ENCODE measurements at regions not wholly inside any gene's neighbourhood (a gene's known extent, or its start where the extent isn't known, plus 50 kb on each side); places are given as distances from the start of the nearest gene placed in this dataset.

- H3K27ac ChIP-seq (ENCODE audit: extremely low read depth, low read depth, low read length): no peak overlapping the region
- CTCF ChIA-PET: interaction anchor here (1.3 kb wide), 1 partner anchor 11 kb away, joined by 5 read pairs; no protein-coding TSS in a partner anchor
- POLR2A ChIA-PET: no interaction called here
These were observed 252.1 kb downstream of the OPA1 start for GRCh38 chr3:193845144-193845543.

GRCh38 chr3:193846569-193846968, 253.6 kb downstream of the OPA1 start:
- CTCF ChIA-PET: no interaction called here
- TF ChIP-seq KLF10 (tag by site-specific recombination; IDR thresholded peaks at IDR 0.05): no peak
- no peak for TF ChIP-seq ZNF341 (tag by site-specific recombination; IDR thresholded peaks at IDR 0.05; ENCODE audit: low read depth)
- no peak for TF ChIP-seq ZNF292 (tag by site-specific recombination; IDR thresholded peaks at IDR 0.05; ENCODE audit: borderline replicate concordance, low read depth)
- TF ChIP-seq ZBTB49 (tag by site-specific recombination; IDR thresholded peaks at IDR 0.05; ENCODE audit: low read depth): no peak
- no peak for TF ChIP-seq ZNF175 (tag by site-specific recombination; IDR thresholded peaks at IDR 0.05)
- TF ChIP-seq ZNF350 (tag by site-specific recombination; IDR thresholded peaks at IDR 0.05): no peak
- no peak for TF ChIP-seq ZNF366 (tag by site-specific recombination; conservative IDR thresholded peaks at IDR 0.05)
- no peak for TF ChIP-seq GFI1B (tag by site-specific recombination; IDR thresholded peaks at IDR 0.05)
- no peak for TF ChIP-seq ZBTB7A (tag by site-specific recombination; IDR thresholded peaks at IDR 0.05; ENCODE audit: low read depth)
- TF ChIP-seq ZNF155 (tag by site-specific recombination; IDR thresholded peaks at IDR 0.05): no peak
- no peak for TF ChIP-seq PRDM2 (tag by site-specific recombination; IDR thresholded peaks at IDR 0.05; ENCODE audit: borderline replicate concordance)
- no peak for TF ChIP-seq ZNF473 (tag by site-specific recombination; IDR thresholded peaks at IDR 0.05)
- Histone ChIP-seq H3K36me3 (ENCODE audit: control insufficient read depth in 2 of 2, insufficient read depth in 1 of 2, low read length in 2 of 2) (no peaks in the 10 kb centered on the region), H3K9me3 (ENCODE audit: control insufficient read depth, insufficient read depth, low read depth, low read length) (no peaks in the 10 kb centered on the region), H3K4me1 (ENCODE audit: control insufficient read depth, insufficient read depth, low read length) (no peaks in the 10 kb centered on the region), H3K4me3 (ENCODE audit: low read depth, low read length) (no peak overlapping the region), H3K27ac (ENCODE audit: extremely low read depth, low read depth, low read length) (no peak overlapping the region)
- POLR2A ChIA-PET: no interaction called here

More at GRCh38 chr3:193845144-193845543, 252.1 kb downstream of the OPA1 start:
- TF ChIP-seq ZNF701 (tag by site-specific recombination; IDR thresholded peaks at IDR 0.05) (no peak), ATF2 (tag by site-specific recombination; IDR thresholded peaks at IDR 0.05; ENCODE audit: low read depth) (no peak), GLI4 (tag by site-specific recombination; IDR thresholded peaks at IDR 0.05) (no peak), ZNF16 (tag by site-specific recombination; IDR thresholded peaks at IDR 0.05; ENCODE audit: low read depth) (no peak), ZSCAN5A (tag by site-specific recombination; IDR thresholded peaks at IDR 0.05) (no peak), KLF7 (tag by site-specific recombination; IDR thresholded peaks at IDR 0.05; ENCODE audit: borderline replicate concordance) (no peak)
- no peaks in the 10 kb centered on the region for H3K9me3 ChIP-seq (ENCODE audit: control insufficient read depth, insufficient read depth, low read depth, low read length)
- no peak overlapping the region for H3K4me3 ChIP-seq (ENCODE audit: low read depth, low read length)
- H3K4me1 ChIP-seq (ENCODE audit: control insufficient read depth, insufficient read depth, low read length): no peaks in the 10 kb centered on the region
- H3K36me3 ChIP-seq (ENCODE audit: control insufficient read depth in 2 of 2, insufficient read depth in 1 of 2, low read length in 2 of 2): no peaks in the 10 kb centered on the region

Data from HEK293 (cell line).